GM06990 (cell line): ENCODE measurements at regions not wholly inside any gene's neighbourhood (a gene's known extent, or its start where the extent isn't known, plus 50 kb on each side); places are given as distances from the start of the nearest gene placed in this dataset.

Experiments
- DNase-seq: peaks from one replicate; pipeline ENCODE4 v3.0.0-alpha.2; 2011; ENCODE audit not compliant: insufficient read length; ENCODE audit errors: extremely low read depth
- H3K27me3 ChIP-seq: replicated peaks from 2 replicates; pipeline ENCODE4 v1.6.0; 2011; ENCODE audit warnings: low read length; ENCODE audit not compliant: control insufficient read depth, insufficient read depth
- H3K36me3 ChIP-seq: 2 replicates; pipeline ENCODE4 v1.5.1; 2011; ENCODE audit warnings: low read length; ENCODE audit not compliant: control insufficient read depth, insufficient read depth
- H3K4me3 ChIP-seq: replicated peaks from 2 replicates; pipeline ENCODE4 v1.5.1; 2011; ENCODE audit warnings: low read depth, mild to moderate bottlenecking, control low read depth, low read length
- CTCF ChIP-seq: IDR thresholded peaks from 2 replicates; pipeline ENCODE4 v1.5.1; 2011; ENCODE audit warnings: low read length, control low read depth, mild to moderate bottlenecking, inconsistent platforms; ENCODE audit not compliant: insufficient read depth, poor library complexity, severe bottlenecking

DNA sequence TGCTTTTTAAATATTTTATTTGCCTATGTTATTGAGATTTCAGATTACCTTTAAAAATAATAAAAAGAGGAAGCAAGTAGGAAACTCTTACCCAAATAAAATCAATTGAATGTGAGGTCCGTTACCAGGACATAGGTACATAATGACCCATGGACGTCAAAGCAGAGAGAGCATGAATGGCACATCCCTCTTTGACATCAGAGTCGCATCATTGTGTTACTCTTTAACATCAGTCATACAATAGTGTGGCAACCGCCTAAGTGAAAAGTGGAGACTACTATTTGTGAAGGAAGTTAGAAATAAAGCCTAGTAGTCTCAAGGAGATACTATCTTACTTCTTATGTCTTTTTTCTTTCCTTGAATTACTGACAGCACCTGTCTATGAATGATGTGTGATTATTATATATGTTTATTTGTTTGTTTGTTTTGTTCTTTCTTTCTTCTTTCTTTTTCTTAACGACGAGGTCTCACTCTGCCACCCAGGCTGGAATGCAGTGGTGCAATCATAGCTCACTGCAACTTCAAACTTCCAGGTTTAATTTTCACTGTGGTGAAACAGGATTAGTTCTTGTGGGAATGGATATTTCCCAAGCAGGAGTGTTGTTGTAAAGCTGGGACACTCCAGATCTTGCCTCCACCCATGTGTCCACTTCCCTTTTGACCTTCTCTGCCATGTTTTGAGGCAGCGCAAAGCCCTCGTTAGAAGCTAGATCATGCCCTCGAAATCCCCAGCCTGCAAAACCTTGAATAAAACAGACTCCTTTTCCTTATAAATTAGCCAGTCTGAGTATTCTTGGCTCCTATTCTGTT lies 407.2 kb upstream of the NETO1 start:
- no peak for TF ChIP-seq CTCF
- DNase-seq = no peak

GRCh38 chr18:73270920-73271634 lies 403.3 kb upstream of the NETO1 start:
- H3K4me3 ChIP-seq = no peak overlapping the region
- H3K36me3 ChIP-seq = no peaks in the 10 kb centered on the region
- TF ChIP-seq CTCF = no peak
- DNase-seq = no peak
- no peaks in the 10 kb centered on the region for H3K27me3 ChIP-seq

More for the DNA sequence above, 407.2 kb upstream of the NETO1 start:
- Histone ChIP-seq H3K27me3 (no peaks in the 10 kb centered on the region), H3K36me3 (no peaks in the 10 kb centered on the region), H3K4me3 (no peak overlapping the region)

GRCh38 chr18:73264562-73264921 lies 396.8 kb upstream of the NETO1 start:
- DNase-seq = no peak
- no peak for TF ChIP-seq CTCF
- no peaks in the 10 kb centered on the region for H3K36me3 ChIP-seq
- H3K27me3 ChIP-seq = no peaks in the 10 kb centered on the region
- no peak overlapping the region for H3K4me3 ChIP-seq

DNA sequence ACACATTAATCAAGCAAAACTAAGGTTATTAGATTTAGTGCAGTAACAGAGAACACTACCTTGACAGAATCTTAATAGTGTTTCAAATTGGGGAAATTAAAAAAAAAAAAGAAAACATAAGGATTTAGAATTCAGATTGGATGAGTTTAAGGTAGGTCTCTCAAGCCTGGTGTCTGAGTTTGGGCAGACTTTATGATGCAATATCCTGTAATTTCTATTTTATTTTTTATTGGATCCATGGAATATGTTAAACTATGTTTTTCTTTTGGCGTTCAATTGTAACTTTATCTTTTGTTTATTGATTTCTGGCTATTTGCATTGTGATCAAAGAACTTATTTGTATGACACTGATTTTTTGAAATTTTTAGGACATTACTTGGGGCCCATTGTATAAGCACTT lies 394.1 kb upstream of the NETO1 start:
- Histone ChIP-seq H3K36me3 (no peaks in the 10 kb centered on the region), H3K4me3 (no peak overlapping the region), H3K27me3 (no peaks in the 10 kb centered on the region)
- no peak for TF ChIP-seq CTCF
- DNase-seq = no peak

- Histone ChIP-seq H3K4me3 (no peak overlapping the region), H3K27me3 (no peaks in the 10 kb centered on the region), H3K36me3 (no peaks in the 10 kb centered on the region)
- DNase-seq = no peak
- no peak for TF ChIP-seq CTCF
Observed at GRCh38 chr18:73261243-73261642, 393.5 kb upstream of the NETO1 start.
